ENCODE measurements at regions not wholly inside any gene's neighbourhood (a gene's known extent, or its start where the extent isn't known, plus 50 kb on each side); places are given as distances from the start of the nearest gene placed in this dataset.

- ATAC-seq, result no peak
- no peak for TF ChIP-seq ZNF565 (CRISPR knock-in tag; conservative IDR thresholded peaks at IDR 0.05; ENCODE audit: low read depth)
- no peak for TF ChIP-seq ZFP30 (CRISPR knock-in tag; IDR thresholded peaks at IDR 0.05)
- TF ChIP-seq GLIS3 (CRISPR knock-in tag; IDR thresholded peaks at IDR 0.05), result no peak
- no peak for TF ChIP-seq PPARA (CRISPR knock-in tag; IDR thresholded peaks at IDR 0.05; ENCODE audit: borderline replicate concordance)
- no peak for TF ChIP-seq TSHZ2 (CRISPR knock-in tag; IDR thresholded peaks at IDR 0.05)
- TF ChIP-seq CREB5 (CRISPR knock-in tag; IDR thresholded peaks at IDR 0.05; ENCODE audit: low read depth), result no peak
- no peak for TF ChIP-seq CSRNP3 (CRISPR knock-in tag; IDR thresholded peaks at IDR 0.05)
- TF ChIP-seq TCF4 (CRISPR knock-in tag; IDR thresholded peaks at IDR 0.05; ENCODE audit: borderline replicate concordance), result no peak
Observed at GRCh38 chr7:88546808-88547207, 212.7 kb upstream of the ZNF804B start.

- ATAC-seq, result no peak
Observed at GRCh38 chr7:88545663-88546062, 213.8 kb upstream of the ZNF804B start.

More at GRCh38 chr7:88545663-88546062, 213.8 kb upstream of the ZNF804B start:
- TF ChIP-seq CSDC2 (CRISPR knock-in tag; IDR thresholded peaks at IDR 0.05) (no peak), GLIS3 (CRISPR knock-in tag; IDR thresholded peaks at IDR 0.05) (no peak), ISL1 (CRISPR knock-in tag; IDR thresholded peaks at IDR 0.05) (no peak), PPARA (CRISPR knock-in tag; IDR thresholded peaks at IDR 0.05; ENCODE audit: borderline replicate concordance) (no peak), ZFP30 (CRISPR knock-in tag; IDR thresholded peaks at IDR 0.05) (no peak), CSRNP3 (CRISPR knock-in tag; IDR thresholded peaks at IDR 0.05) (no peak), CREB5 (CRISPR knock-in tag; IDR thresholded peaks at IDR 0.05; ENCODE audit: low read depth) (no peak), TSHZ2 (CRISPR knock-in tag; IDR thresholded peaks at IDR 0.05) (no peak), OSR1 (CRISPR knock-in tag; IDR thresholded peaks at IDR 0.05) (no peak)

Measured in SK-N-SH treated with all-trans-retinoic acid at 6 μM for 48 hours (cell line).